Hepatocyte (in vitro differentiated cells): ENCODE measurements at regions not wholly inside any gene's neighbourhood (a gene's known extent, or its start where the extent isn't known, plus 50 kb on each side); places are given as distances from the start of the nearest gene placed in this dataset.

Experiments used
- DNase-seq: peaks from one replicate; pipeline ENCODE4 v3.0.0-alpha.2; 2016; ENCODE audit warnings: low spot score
- H2AFZ ChIP-seq: fragments of 200-600 bp; sonication (generic); 2 replicates; pipeline ENCODE4 v1.6.0; 2016; ENCODE audit warnings: antibody characterized with exemption, mild to moderate bottlenecking
- H3K27ac ChIP-seq: fragments of 200-600 bp; sonication (generic); 2 replicates; pipeline ENCODE4 v1.5.1; 2016; ENCODE audit warnings: mild to moderate bottlenecking
- H3K27me3 ChIP-seq: fragments of 200-600 bp; sonication (generic); 2 replicates; pipeline ENCODE4 v1.6.1; 2016
- H3K36me3 ChIP-seq: fragments of 200-600 bp; sonication (generic); replicated peaks from 2 replicates; pipeline ENCODE4 v1.5.1; 2016; ENCODE audit warnings: low read depth; ENCODE audit not compliant: insufficient read depth
- H3K4me1 ChIP-seq: fragments of 200-600 bp; sonication (generic); 2 replicates; pipeline ENCODE4 v1.5.1; 2016; ENCODE audit warnings: mild to moderate bottlenecking, moderate library complexity; ENCODE audit not compliant: insufficient read depth
- H3K4me2 ChIP-seq: fragments of 200-600 bp; sonication (generic); 2 replicates; pipeline ENCODE4 v1.6.0; 2016
- H3K4me3 ChIP-seq: fragments of 200-600 bp; sonication (generic); 2 replicates; pipeline ENCODE4 v1.5.1; 2016; ENCODE audit warnings: mild to moderate bottlenecking
- H3K79me2 ChIP-seq: fragments of 200-600 bp; sonication (generic); 2 replicates; pipeline ENCODE4 v1.6.0; 2017; ENCODE audit warnings: mild to moderate bottlenecking
- H3K9me2 ChIP-seq: fragments of 200-600 bp; sonication (generic); replicated peaks from 2 replicates; pipeline ENCODE4 v1.6.0; 2017; ENCODE audit warnings: mild to moderate bottlenecking; ENCODE audit not compliant: insufficient read depth
- H3K9me3 ChIP-seq: fragments of 200-600 bp; sonication (generic); 2 replicates; pipeline ENCODE4 v1.5.1; 2016; ENCODE audit warnings: low read depth, mild to moderate bottlenecking
- H4K20me1 ChIP-seq: fragments of 200-600 bp; sonication (generic); 2 replicates; pipeline ENCODE4 v1.6.0; 2016; ENCODE audit warnings: mild to moderate bottlenecking; ENCODE audit not compliant: insufficient read depth, poor library complexity, severe bottlenecking
- CTCF ChIP-seq: fragments of 200-600 bp; sonication (generic); IDR thresholded peaks from 2 replicates; pipeline ENCODE4 v1.5.1; 2016; ENCODE audit warnings: antibody characterized with exemption, mild to moderate bottlenecking; ENCODE audit not compliant: poor library complexity
- EZH2 ChIP-seq: fragments of 200-600 bp; sonication (generic); IDR thresholded peaks from 2 replicates; pipeline ENCODE4 v1.6.1; 2016; ENCODE audit warnings: antibody characterized with exemption, mild to moderate bottlenecking, borderline replicate concordance
- EZH2phosphoT487 ChIP-seq: fragments of 200-600 bp; sonication (generic); IDR thresholded peaks from one replicate; pipeline ENCODE4 v1.6.1; 2018; ENCODE audit warnings: antibody characterized with exemption, mild to moderate bottlenecking, low read depth, moderate library complexity; ENCODE audit not compliant: unreplicated experiment, severe bottlenecking
- WGBS: methylation state at CpG from one replicate; pipeline ENCODE4 v1.1.6; 2016; ENCODE audit warnings: low lambda C conversion rate; ENCODE audit errors: missing lambda C conversion rate; 5-methylcytosine and 5-hydroxymethylcytosine counted together

- H3K27ac ChIP-seq, result no peak overlapping the region
- 86% methylated on average over 2 of the region's 2 CpGs for WGBS
- H4K20me1 ChIP-seq, result no peaks in the 10 kb centered on the region
- no peaks in the 10 kb centered on the region for H3K36me3 ChIP-seq
- H3K27me3 ChIP-seq, result no peaks in the 10 kb centered on the region
- H3K4me2 ChIP-seq, result no peak overlapping the region
- no peaks in the 10 kb centered on the region for H3K9me2 ChIP-seq
- H3K4me3 ChIP-seq, result no peak overlapping the region
- no peaks in the 10 kb centered on the region for H3K9me3 ChIP-seq
- no peak for DNase-seq
- H3K79me2 ChIP-seq, result no peaks in the 10 kb centered on the region
- no peak overlapping the region for H2AFZ ChIP-seq
- no peaks in the 10 kb centered on the region for H3K4me1 ChIP-seq
- no peak for TF ChIP-seq EZH2
- TF ChIP-seq CTCF, result no peak
- no peak for TF ChIP-seq EZH2phosphoT487
Measured at GRCh38 chr12:118715647-118716046, 265.7 kb upstream of the SRRM4 start.

GRCh38 chr12:118727196-118727978 lies 254.0 kb upstream of the SRRM4 start:
- 79% methylated on average over 11 of the region's 11 CpGs for WGBS
- Histone ChIP-seq H3K4me2 (no peak overlapping the region), H3K4me3 (no peak overlapping the region), H3K4me1 (no peaks in the 10 kb centered on the region), H3K27me3 (no peaks in the 10 kb centered on the region), H3K9me3 (no peaks in the 10 kb centered on the region), H4K20me1 (no peaks in the 10 kb centered on the region), H3K9me2 (no peaks in the 10 kb centered on the region), H3K27ac (no peak overlapping the region), H2AFZ (no peak overlapping the region), H3K79me2 (no peaks in the 10 kb centered on the region), H3K36me3 (no peaks in the 10 kb centered on the region)
- TF ChIP-seq CTCF (no peak), EZH2phosphoT487 (no peak), EZH2 (no peak)
- DNase-seq, result no peak

GRCh38 chr12:118727979-118728366 lies 253.4 kb upstream of the SRRM4 start:
- no peak overlapping the region for H3K27ac ChIP-seq
- no peaks in the 10 kb centered on the region for H3K4me1 ChIP-seq
- H3K9me3 ChIP-seq, result no peaks in the 10 kb centered on the region
- H3K36me3 ChIP-seq, result no peaks in the 10 kb centered on the region
- no peaks in the 10 kb centered on the region for H3K9me2 ChIP-seq
- no peaks in the 10 kb centered on the region for H3K79me2 ChIP-seq
- H3K4me2 ChIP-seq, result no peak overlapping the region
- H2AFZ ChIP-seq, result no peak overlapping the region
- TF ChIP-seq EZH2 (no peak), EZH2phosphoT487 (no peak), CTCF (no peak)
- 83% methylated on average over 3 of the region's 3 CpGs for WGBS
- H3K4me3 ChIP-seq, result no peak overlapping the region
- H3K27me3 ChIP-seq, result no peaks in the 10 kb centered on the region
- H4K20me1 ChIP-seq, result no peaks in the 10 kb centered on the region
- no peak for DNase-seq
